Peyer's patch (tissue), 4 donors: ENCODE measurements at regions not wholly inside any gene's neighbourhood (a gene's known extent, or its start where the extent isn't known, plus 50 kb on each side); places are given as distances from the start of the nearest gene placed in this dataset.

Experiments
- DNase-seq, 3 donors: peaks; one replicate each; pipeline ENCODE4 v3.0.0-alpha.2; 2017 to 2019
- H3K27ac ChIP-seq, 4 donors: fragments of 200-600 bp; sonication (generic); one replicate each; pipeline ENCODE4 v1.5.1; 2016 to 2019
- H3K27me3 ChIP-seq, 2 donors: fragments of 200-600 bp; sonication (generic); one replicate each; pipeline ENCODE4 v1.5.1; 2019
- H3K36me3 ChIP-seq, 3 donors: fragments of 200-600 bp; sonication (generic); one replicate each; pipeline ENCODE4 v1.5.1; 2016 to 2019
- H3K4me1 ChIP-seq, 4 donors: fragments of 200-600 bp; sonication (generic); one replicate each; pipeline ENCODE4 v1.5.1; 2016 to 2019
- H3K4me3 ChIP-seq, 4 donors: fragments of 200-600 bp; sonication (generic); 1 replicate in 3 of 4; 2 replicates in 1 of 4; pipeline ENCODE4 v1.5.1; 2016 to 2019; ENCODE audit warnings: mild to moderate bottlenecking in 1 of 4
- H3K9me3 ChIP-seq, 4 donors: fragments of 200-600 bp; sonication (generic); one replicate each; pipeline ENCODE4 v1.5.1; 2016 to 2019; ENCODE audit warnings: mild to moderate bottlenecking in 1 of 4
- CTCF ChIP-seq, 6 experiments: fragments of 450-650 bp in 4 of 6; fragments of 200-600 bp in 2 of 6; sonication (generic) in 1 of 6; IDR thresholded peaks; one replicate each; pipeline ENCODE4 v1.5.1; 2017 to 2019; ENCODE audit warnings: antibody characterized with exemption in 6 of 6, mild to moderate bottlenecking in 3 of 6, moderate library complexity in 1 of 6
- POLR2A ChIP-seq, 2 donors: fragments of 450-650 bp; IDR thresholded peaks; one replicate each; pipeline ENCODE4 v1.5.1; 2017; ENCODE audit warnings: antibody characterized with exemption in 2 of 2, mild to moderate bottlenecking in 2 of 2, moderate library complexity in 2 of 2

GRCh38 chr21:16388291-16388690 lies 658.5 kb downstream of the USP25 start:
- no peak overlapping the region for H3K4me3 ChIP-seq
- no peaks in the 10 kb centered on the region for H3K27me3 ChIP-seq
- DNase-seq = no peak
- H3K4me1 ChIP-seq = no peaks in the 10 kb centered on the region
- H3K27ac ChIP-seq = no peak overlapping the region
- H3K36me3 ChIP-seq = no peaks in the 10 kb centered on the region
- no peaks in the 10 kb centered on the region for H3K9me3 ChIP-seq
- no peak for TF ChIP-seq CTCF (IDR thresholded peaks at IDR 0.05)
- TF ChIP-seq POLR2A (IDR thresholded peaks at IDR 0.05) = no peak

GRCh38 chr21:16388911-16389560 lies 659.3 kb downstream of the USP25 start:
- DNase-seq = no peak

DNA sequence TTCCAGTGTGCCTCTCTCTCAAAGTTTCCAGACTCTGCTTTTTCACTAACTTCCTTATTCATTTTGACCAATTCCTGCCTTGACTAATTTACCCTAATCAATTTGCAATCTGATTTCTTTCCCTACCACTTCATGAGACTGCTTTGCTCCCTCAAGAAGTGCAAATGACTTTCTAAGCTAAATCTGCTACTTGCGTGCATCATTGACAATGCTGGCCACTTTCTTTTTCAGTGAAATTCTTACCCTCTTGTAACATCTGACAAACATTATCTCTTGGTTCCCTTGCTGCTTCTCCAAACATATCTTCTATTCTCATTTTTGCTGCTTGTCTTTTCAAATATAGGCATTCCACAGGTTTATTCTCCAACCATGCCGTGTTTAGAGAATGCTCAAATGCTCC lies 659.9 kb downstream of the USP25 start:
- Histone ChIP-seq H3K27me3 (no peaks in the 10 kb centered on the region), H3K27ac (no peak overlapping the region), H3K9me3 (no peaks in the 10 kb centered on the region), H3K36me3 (no peaks in the 10 kb centered on the region), H3K4me1 (no peaks in the 10 kb centered on the region), H3K4me3 (no peak overlapping the region)
- no peak for DNase-seq
- TF ChIP-seq CTCF (IDR thresholded peaks at IDR 0.05) (no peak), POLR2A (IDR thresholded peaks at IDR 0.05) (no peak)

More at GRCh38 chr21:16388911-16389560, 659.3 kb downstream of the USP25 start:
- no peak overlapping the region for H3K27ac ChIP-seq
- no peaks in the 10 kb centered on the region for H3K4me1 ChIP-seq
- TF ChIP-seq CTCF (IDR thresholded peaks at IDR 0.05) = no peak
- TF ChIP-seq POLR2A (IDR thresholded peaks at IDR 0.05) = no peak
- H3K27me3 ChIP-seq = no peaks in the 10 kb centered on the region
- no peaks in the 10 kb centered on the region for H3K36me3 ChIP-seq
- H3K9me3 ChIP-seq = no peaks in the 10 kb centered on the region
- no peak overlapping the region for H3K4me3 ChIP-seq

DNA sequence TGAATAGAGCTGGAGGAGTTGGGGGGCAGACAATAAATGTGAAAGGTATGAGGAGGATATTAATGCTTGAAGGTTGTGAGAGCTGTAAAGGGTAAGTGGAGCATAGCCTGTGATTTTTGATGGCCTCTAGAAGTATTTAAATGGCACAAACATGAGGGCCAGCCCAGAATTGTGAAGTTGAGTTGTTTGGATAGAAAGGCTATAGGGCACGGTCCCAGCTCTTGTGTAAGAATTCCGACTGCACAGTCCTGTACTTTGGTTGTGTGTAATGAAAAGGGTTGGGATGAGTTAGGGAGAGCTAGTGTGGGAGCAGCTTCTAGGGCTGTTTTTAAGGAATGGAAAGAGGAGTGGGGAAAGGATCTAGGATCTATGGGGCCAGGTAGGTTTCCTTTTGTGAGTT lies 665.5 kb downstream of the USP25 start:
- TF ChIP-seq POLR2A (IDR thresholded peaks at IDR 0.05) = no peak
- no peak for TF ChIP-seq CTCF (IDR thresholded peaks at IDR 0.05)
- Histone ChIP-seq H3K4me3 (no peak overlapping the region), H3K27ac (no peak overlapping the region), H3K36me3 (no peaks in the 10 kb centered on the region), H3K4me1 (no peaks in the 10 kb centered on the region), H3K9me3 (no peaks in the 10 kb centered on the region), H3K27me3 (no peaks in the 10 kb centered on the region)
- DNase-seq = no peak

- H3K4me1 ChIP-seq = no peaks in the 10 kb centered on the region
- no peak for DNase-seq
- H3K4me3 ChIP-seq = no peak overlapping the region
- no peak for TF ChIP-seq POLR2A (IDR thresholded peaks at IDR 0.05)
- H3K36me3 ChIP-seq = no peaks in the 10 kb centered on the region
- H3K27me3 ChIP-seq = no peaks in the 10 kb centered on the region
- peaks cover 0 to 3% (median 0%) of the 10 kb centered on the region in 4 donors for H3K9me3 ChIP-seq
- no peak overlapping the region for H3K27ac ChIP-seq
Measured at GRCh38 chr21:16402752-16403151, 673.0 kb downstream of the USP25 start.

DNA sequence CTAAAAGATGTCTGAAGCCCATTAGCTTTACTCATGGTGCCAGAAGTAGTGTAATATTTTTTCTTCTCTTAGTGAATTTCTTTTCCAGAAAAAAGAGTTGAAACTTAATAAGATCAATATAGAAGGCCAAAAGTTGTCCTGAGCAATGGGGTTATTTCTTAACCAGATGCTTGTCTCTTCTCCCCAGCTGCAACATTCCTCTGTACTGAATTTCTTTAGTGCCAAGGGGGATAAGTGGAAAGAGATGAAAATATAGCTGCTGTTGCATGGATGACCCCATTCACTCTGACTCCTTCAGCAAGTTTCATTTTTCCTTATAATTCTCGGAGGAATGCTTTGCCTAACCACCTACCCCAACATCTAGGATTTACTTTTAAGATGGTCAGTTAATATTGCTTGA lies 675.0 kb downstream of the USP25 start:
- Histone ChIP-seq H3K27me3 (no peaks in the 10 kb centered on the region), H3K4me3 (no peak overlapping the region), H3K27ac (no peak overlapping the region), H3K4me1 (no peaks in the 10 kb centered on the region), H3K36me3 (no peaks in the 10 kb centered on the region), H3K9me3 (peaks cover 0 to 3% (median 0%) of the 10 kb centered on the region in 4 donors)
- no peak for TF ChIP-seq CTCF (IDR thresholded peaks at IDR 0.05)
- no peak for TF ChIP-seq POLR2A (IDR thresholded peaks at IDR 0.05)
- no peak for DNase-seq
